HepG2 (cell line): ENCODE measurements at regions not wholly inside any gene's neighbourhood (a gene's known extent, or its start where the extent isn't known, plus 50 kb on each side); places are given as distances from the start of the nearest gene placed in this dataset.

ENCODE experiments used
- ATAC-seq: fragments of 200-7000 bp; cut with Tn5 transposase; 3 replicates; pipeline ENCODE4 v1.9.1; 2020; ENCODE audit warnings: mild to moderate bottlenecking, moderate library complexity
- BruUV-seq: library from RNA; stranded (reverse); fragments of 400-500 nt; replicated peaks from 2 replicates; lab custom pipeline; 2021; lab: Mats Ljungman, UMichigan
- CTCF ChIA-PET: fragments of 300-600 bp; formaldehyde crosslinking; extraction: SDS; loops from one replicate; lab custom pipeline; 2021; ENCODE audit warnings: low total read pairs, inconsistent platforms, low intra/inter-chr PET ratio; lab: Yijun Ruan, JAX
- POLR2A ChIA-PET: fragments of 350-600 bp; sonication (Branson Sonifier 250); formaldehyde crosslinking; loops from one replicate; lab custom pipeline; 2020; ENCODE audit warnings: antibody characterized with exemption, inconsistent platforms; lab: Yijun Ruan, JAX
- DNase-seq: peaks from one replicate; pipeline ENCODE4 v3.0.0-alpha.2; 2015; ENCODE audit warnings: low spot score
- FAIRE-seq: peaks from 3 replicates; lab custom pipeline; 2011; peaks lifted over from hg19 to GRCh38; lab: Jason Lieb, UNC
- H2AFZ ChIP-seq: one replicate; pipeline ENCODE4 v1.6.1; 2011; ENCODE audit warnings: low read length, inconsistent platforms
- H3K27ac ChIP-seq: fragments of 300-600 bp; 3 replicates; pipeline ENCODE4 v1.8.0; 2011; ENCODE audit warnings: mixed run types, mild to moderate bottlenecking, mixed read lengths, low read length, inconsistent platforms; ENCODE audit not compliant: insufficient read depth; ENCODE audit errors: extremely low read length
- H3K27me3 ChIP-seq, 2 experiments: fragments of 200-600 bp in 1 of 2; 2 replicates in 1 of 2; 3 replicates in 1 of 2; pipeline versions ENCODE4 v1.6.0 to v1.8.0; 2011; ENCODE audit warnings: low read length in 2 of 2, mild to moderate bottlenecking in 2 of 2, moderate library complexity in 2 of 2, inconsistent platforms in 1 of 2; ENCODE audit not compliant: insufficient read depth in 2 of 2, control insufficient read depth in 1 of 2
- H3K36me3 ChIP-seq, 2 experiments: fragments of 200-600 bp in 1 of 2; replicated peaks in 1 of 2; 2 replicates in 1 of 2; 3 replicates in 1 of 2; pipeline versions ENCODE4 v1.5.1 to v1.8.0; 2011; ENCODE audit warnings: low read length in 2 of 2, inconsistent platforms in 1 of 2; ENCODE audit not compliant: insufficient read depth in 2 of 2, control insufficient read depth in 1 of 2
- H3K4me1 ChIP-seq: 2 replicates; pipeline ENCODE4 v1.5.1; 2012; ENCODE audit warnings: low read length, inconsistent platforms; ENCODE audit not compliant: insufficient read depth
- H3K4me2 ChIP-seq: 2 replicates; pipeline ENCODE4 v1.6.0; 2011; ENCODE audit warnings: low read depth, low read length, inconsistent platforms
- H3K4me3 ChIP-seq, 3 experiments: fragments of 200-600 bp in 1 of 3; sonication (generic), shearing (Covaris generic) in 1 of 3; replicated peaks in 1 of 3; 2 replicates each; pipeline ENCODE4 v1.5.1; 2011 to 2016; ENCODE audit warnings: low read length in 3 of 3, inconsistent platforms in 2 of 3, low read depth in 2 of 3, mild to moderate bottlenecking in 2 of 3, control low read depth in 1 of 3, mixed read lengths in 1 of 3; ENCODE audit not compliant: insufficient read depth in 1 of 3
- H3K79me2 ChIP-seq: one replicate; pipeline ENCODE4 v1.6.1; 2011; ENCODE audit warnings: low read length, inconsistent platforms; ENCODE audit not compliant: insufficient read depth
- H3K9ac ChIP-seq: 2 replicates; pipeline ENCODE4 v1.6.0; 2011; ENCODE audit warnings: mild to moderate bottlenecking, low read depth, low read length, inconsistent platforms; ENCODE audit not compliant: insufficient read depth
- H3K9me3 ChIP-seq: 2 replicates; pipeline ENCODE4 v1.5.1; 2012; ENCODE audit warnings: mild to moderate bottlenecking, low read length
- H4K20me1 ChIP-seq: 2 replicates; pipeline ENCODE4 v1.6.0; 2011; ENCODE audit warnings: inconsistent platforms, mild to moderate bottlenecking, low read length, moderate library complexity; ENCODE audit not compliant: insufficient read depth
- BRD4 ChIP-seq: sonication (generic); formaldehyde crosslinking; IDR thresholded peaks from 2 replicates; pipeline ENCODE4 v1.4.0; 2020; ENCODE audit warnings: missing genetic modification reagents
- CBX2 ChIP-seq, 2 experiments: fragments of 200-600 bp in 1 of 2; sonication (generic); formaldehyde crosslinking in 1 of 2; IDR thresholded peaks; 2 replicates each; pipeline versions ENCODE4 v1.7.0 to v1.8.1; 2018 to 2022; ENCODE audit warnings: low read depth in 2 of 2, low read length in 1 of 2, mild to moderate bottlenecking in 1 of 2, missing genetic modification reagents in 1 of 2
- FOXK1 ChIP-seq: sonication (generic); formaldehyde crosslinking; IDR thresholded peaks from 2 replicates; pipeline ENCODE4 v1.4.0; 2020; ENCODE audit warnings: low read depth, missing genetic modification reagents, borderline replicate concordance
- GPBP1L1 ChIP-seq: sonication (generic); formaldehyde crosslinking; IDR thresholded peaks from 2 replicates; pipeline ENCODE4 v1.5.0; 2020; ENCODE audit warnings: mild to moderate bottlenecking, missing genetic modification reagents
- ISX ChIP-seq: sonication (generic); formaldehyde crosslinking; conservative IDR thresholded peaks from 2 replicates; pipeline ENCODE4 v1.5.0; 2020; ENCODE audit warnings: missing genetic modification reagents
- KDM4B ChIP-seq: sonication (generic); formaldehyde crosslinking; IDR thresholded peaks from 2 replicates; pipeline ENCODE4 v1.4.0; 2020; ENCODE audit warnings: missing genetic modification reagents
- SOX6 ChIP-seq, 2 experiments: fragments of 450-650 bp in 1 of 2; sonication (generic) in 1 of 2; formaldehyde crosslinking in 1 of 2; IDR thresholded peaks; 2 replicates each; pipeline versions ENCODE4 v1.4.0 to v1.6.1; 2017 to 2020; ENCODE audit warnings: antibody characterized with exemption in 1 of 2, mild to moderate bottlenecking in 1 of 2, missing genetic modification reagents in 1 of 2
- XBP1 ChIP-seq: sonication (generic); formaldehyde crosslinking; IDR thresholded peaks from 2 replicates; pipeline ENCODE4 v1.5.0; 2020; ENCODE audit warnings: missing genetic modification reagents
- ZBTB20 ChIP-seq: sonication (generic); formaldehyde crosslinking; IDR thresholded peaks from 2 replicates; pipeline ENCODE4 v1.8.1; 2023; ENCODE audit warnings: missing genetic modification reagents, low read depth, mild to moderate bottlenecking, borderline replicate concordance
- ZNF136 ChIP-seq: sonication (generic); formaldehyde crosslinking; IDR thresholded peaks from 2 replicates; pipeline ENCODE4 v1.8.1; 2022; ENCODE audit warnings: low read depth, mild to moderate bottlenecking, moderate library complexity, missing genetic modification reagents
- ZNF788 ChIP-seq: sonication (generic); formaldehyde crosslinking; IDR thresholded peaks from 2 replicates; pipeline ENCODE4 v1.5.0; 2020; ENCODE audit warnings: mild to moderate bottlenecking, missing genetic modification reagents, borderline replicate concordance
- ZSCAN30 ChIP-seq: sonication (generic); formaldehyde crosslinking; IDR thresholded peaks from 2 replicates; pipeline ENCODE4 v1.5.0; 2020; ENCODE audit warnings: mild to moderate bottlenecking, missing genetic modification reagents
- WGBS: methylation state at CpG from one replicate; pipeline ENCODE4 v1.1.6; 2017; ENCODE audit warnings: low lambda C conversion rate; 5-methylcytosine and 5-hydroxymethylcytosine counted together
- in situ Hi-C: cut with HindIII; loops from 2 replicates; pipeline ENCODE4 v1.10.0; 2017; ENCODE audit warnings: low pct_unique_long_range_greater_than_20kb; ENCODE audit not compliant: extremely low pct_ligation_motif_present
- intact Hi-C: fragments of 100-400 bp; cut with micrococcal nuclease; formaldehyde crosslinking; loops from one replicate; pipeline ENCODE4 v1.10.0; 2022; ENCODE audit not compliant: unreplicated experiment
- TF ChIP-seq, protein P1 (sequence below): sonication (generic); formaldehyde crosslinking; IDR thresholded peaks from 2 replicates; pipeline ENCODE4 v1.8.0; 2022; ENCODE audit warnings: missing genetic modification reagents, low read depth, mild to moderate bottlenecking, borderline replicate concordance
- TF ChIP-seq, protein P2 (sequence below): sonication (generic); formaldehyde crosslinking; IDR thresholded peaks from 2 replicates; pipeline ENCODE4 v1.8.0; 2022; ENCODE audit warnings: mild to moderate bottlenecking, missing genetic modification reagents, borderline replicate concordance

DNA sequence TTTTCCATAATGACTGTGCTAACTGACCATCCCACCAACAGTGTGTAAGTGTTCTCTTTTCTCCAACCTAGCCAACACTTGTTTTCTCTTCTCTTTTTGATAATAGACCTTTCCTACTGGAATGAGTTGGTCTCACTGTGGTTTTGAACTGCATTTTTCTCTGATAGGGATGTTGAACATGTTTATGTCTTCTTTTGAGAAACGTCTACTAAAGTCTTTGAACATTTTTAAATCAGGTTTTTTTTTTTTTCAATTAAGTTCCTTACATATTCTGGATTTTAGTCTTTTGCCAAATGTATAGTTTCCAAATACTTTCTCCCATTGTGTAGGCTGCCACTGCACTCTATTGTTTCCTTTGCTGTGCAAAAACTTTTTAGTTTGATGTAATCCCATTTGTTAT is 405.5 kb upstream of the FIGN start:
- ATAC-seq, result no peak
- no peak overlapping the region for H3K9ac ChIP-seq
- WGBS, result 0% methylated on average over 1 of the region's 1 CpG
- no peak overlapping the region for H2AFZ ChIP-seq
- no peak for FAIRE-seq
- H3K4me1 ChIP-seq, result no peaks in the 10 kb centered on the region
- no peaks in the 10 kb centered on the region for H3K27me3 ChIP-seq
- H3K79me2 ChIP-seq, result no peaks in the 10 kb centered on the region
- CTCF ChIA-PET, result no interaction called here
- H3K36me3 ChIP-seq, result no peaks in the 10 kb centered on the region
- H4K20me1 ChIP-seq, result no peaks in the 10 kb centered on the region
- POLR2A ChIA-PET, result no interaction called here
- no peak overlapping the region for H3K27ac ChIP-seq
- BruUV-seq, result no TSS peak
- intact Hi-C loops (no loop called here), in situ Hi-C loops (no loop called here)
- no peaks in the 10 kb centered on the region for H3K9me3 ChIP-seq
- TF ChIP-seq ZNF788 (CRISPR knock-in tag), result no peak
- no peak for TF ChIP-seq XBP1 (CRISPR knock-in tag)
- no peak for TF ChIP-seq ISX (CRISPR knock-in tag)
- TF ChIP-seq ZSCAN30 (CRISPR knock-in tag), result no peak
- no peak for TF ChIP-seq BRD4
- no peak for TF ChIP-seq CBX2 (IDR thresholded peaks at IDR 0.05; ENCODE audit: low read depth, low read length)
- TF ChIP-seq CBX2 (CRISPR knock-in tag; IDR thresholded peaks at IDR 0.05; ENCODE audit: low read depth), result no peak
- TF ChIP-seq, protein P1, sequence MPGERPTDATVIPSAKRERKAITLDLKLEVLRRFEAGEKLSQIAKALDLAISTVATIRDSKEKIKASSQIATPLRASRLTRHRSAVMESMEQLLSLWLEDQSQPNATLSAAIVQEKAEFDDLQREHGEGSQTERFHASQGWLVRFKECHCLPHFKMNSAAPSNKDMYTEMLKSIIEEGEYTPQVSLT (CRISPR knock-in tag), result no peak
- TF ChIP-seq, protein P2, sequence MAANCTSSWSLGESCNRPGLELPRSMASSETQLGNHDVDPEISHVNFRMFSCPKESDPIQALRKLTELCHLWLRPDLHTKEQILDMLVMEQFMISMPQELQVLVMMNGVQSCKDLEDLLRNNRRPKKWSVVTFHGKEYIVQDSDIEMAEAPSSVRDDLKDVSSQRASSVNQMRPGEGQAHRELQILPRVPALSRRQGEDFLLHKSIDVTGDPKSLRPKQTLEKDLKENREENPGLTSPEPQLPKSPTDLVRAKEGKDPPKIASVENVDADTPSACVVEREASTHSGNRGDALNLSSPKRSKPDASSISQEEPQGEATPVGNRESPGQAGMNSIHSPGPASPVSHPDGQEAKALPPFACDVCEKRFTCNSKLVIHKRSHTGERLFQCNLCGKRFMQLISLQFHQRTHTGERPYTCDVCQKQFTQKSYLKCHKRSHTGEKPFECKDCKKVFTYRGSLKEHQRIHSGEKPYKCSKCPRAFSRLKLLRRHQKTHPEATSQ (CRISPR knock-in tag), result no peak
- no peak for TF ChIP-seq ZNF136 (CRISPR knock-in tag)
- TF ChIP-seq KDM4B, result no peak
- no peak for TF ChIP-seq FOXK1 (CRISPR knock-in tag)
- no peak for TF ChIP-seq GPBP1L1
- no peak for TF ChIP-seq ZBTB20
- TF ChIP-seq SOX6 (IDR thresholded peaks at IDR 0.05), result no peak
- TF ChIP-seq SOX6 (CRISPR knock-in tag; IDR thresholded peaks at IDR 0.05), result no peak
- DNase-seq, result no peak
- H3K4me2 ChIP-seq, result no peak overlapping the region
- no peak overlapping the region for H3K4me3 ChIP-seq
